ENCODE measurements at regions not wholly inside any gene's neighbourhood (a gene's known extent, or its start where the extent isn't known, plus 50 kb on each side); places are given as distances from the start of the nearest gene placed in this dataset.

DNA sequence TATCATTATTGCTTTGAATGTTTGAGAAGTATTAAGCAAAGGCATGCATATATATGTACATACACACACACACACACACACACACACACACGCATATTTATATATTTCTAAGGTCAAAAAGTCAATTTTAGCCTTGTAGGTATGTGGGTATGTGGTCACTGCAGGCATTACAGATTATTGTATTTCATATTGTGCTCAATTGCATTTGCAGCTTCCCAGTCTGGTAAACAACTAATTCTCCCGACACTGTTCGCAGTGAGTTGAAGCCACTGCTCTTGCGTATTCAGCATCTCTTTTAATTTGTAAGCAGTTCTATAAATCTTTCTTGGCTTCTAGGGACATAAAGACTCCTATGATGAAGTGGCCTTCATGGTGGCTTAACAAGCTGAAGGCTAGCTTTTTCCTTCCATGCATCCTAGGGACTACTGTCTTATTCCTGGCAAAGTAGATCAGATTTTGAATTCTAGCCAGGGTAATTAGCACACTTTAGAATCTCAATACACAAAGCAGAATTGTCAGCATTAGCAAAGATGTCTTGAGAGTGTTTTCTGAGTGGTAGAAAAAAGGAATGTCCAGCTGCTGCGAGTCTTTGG, 368.6 kb upstream of the NEGR1 start:
- TF ChIP-seq POLR2A (IDR thresholded peaks at IDR 0.05), result no peak
- TF ChIP-seq POLR2AphosphoS5 (IDR thresholded peaks at IDR 0.05), result no peak
- TF ChIP-seq, protein P1, sequence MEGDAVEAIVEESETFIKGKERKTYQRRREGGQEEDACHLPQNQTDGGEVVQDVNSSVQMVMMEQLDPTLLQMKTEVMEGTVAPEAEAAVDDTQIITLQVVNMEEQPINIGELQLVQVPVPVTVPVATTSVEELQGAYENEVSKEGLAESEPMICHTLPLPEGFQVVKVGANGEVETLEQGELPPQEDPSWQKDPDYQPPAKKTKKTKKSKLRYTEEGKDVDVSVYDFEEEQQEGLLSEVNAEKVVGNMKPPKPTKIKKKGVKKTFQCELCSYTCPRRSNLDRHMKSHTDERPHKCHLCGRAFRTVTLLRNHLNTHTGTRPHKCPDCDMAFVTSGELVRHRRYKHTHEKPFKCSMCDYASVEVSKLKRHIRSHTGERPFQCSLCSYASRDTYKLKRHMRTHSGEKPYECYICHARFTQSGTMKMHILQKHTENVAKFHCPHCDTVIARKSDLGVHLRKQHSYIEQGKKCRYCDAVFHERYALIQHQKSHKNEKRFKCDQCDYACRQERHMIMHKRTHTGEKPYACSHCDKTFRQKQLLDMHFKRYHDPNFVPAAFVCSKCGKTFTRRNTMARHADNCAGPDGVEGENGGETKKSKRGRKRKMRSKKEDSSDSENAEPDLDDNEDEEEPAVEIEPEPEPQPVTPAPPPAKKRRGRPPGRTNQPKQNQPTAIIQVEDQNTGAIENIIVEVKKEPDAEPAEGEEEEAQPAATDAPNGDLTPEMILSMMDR (IDR thresholded peaks at IDR 0.05), result no peak
- no peak for TF ChIP-seq EP300 (IDR thresholded peaks at IDR 0.05)

Data from sigmoid colon (tissue), 4 donors.